Neural cell (in vitro differentiated cells): ENCODE measurements at regions not wholly inside any gene's neighbourhood (a gene's known extent, or its start where the extent isn't known, plus 50 kb on each side); places are given as distances from the start of the nearest gene placed in this dataset.

Experiments
- H2AFZ ChIP-seq: fragments of 200-600, 300-800 bp; sonication (generic), shearing (Covaris generic); 2 replicates; pipeline ENCODE4 v1.6.0; 2014; ENCODE audit warnings: low read depth, mild to moderate bottlenecking, antibody characterized with exemption, low read length, moderate library complexity
- H3F3A ChIP-seq: fragments of 200-600 bp; shearing (Covaris generic); 2 replicates; pipeline ENCODE4 v1.6.1; 2016; ENCODE audit warnings: mild to moderate bottlenecking, moderate library complexity, mixed read lengths, antibody characterized with exemption, low read length; ENCODE audit not compliant: insufficient read depth, poor library complexity, severe bottlenecking
- H3K27ac ChIP-seq: fragments of 200-600, 300-800 bp; sonication (generic), shearing (Covaris generic); 2 replicates; pipeline ENCODE4 v1.5.1; 2014; ENCODE audit warnings: mild to moderate bottlenecking, low read length, moderate library complexity
- H3K27me3 ChIP-seq: fragments of 300-800, 200-600 bp; sonication (generic), shearing (Covaris generic); 2 replicates; pipeline ENCODE4 v1.6.0; 2014; ENCODE audit warnings: mild to moderate bottlenecking, low read depth, low read length, moderate library complexity; ENCODE audit not compliant: insufficient read depth
- H3K36me3 ChIP-seq: fragments of 300-800, 200-600 bp; sonication (generic), shearing (Covaris generic); 2 replicates; pipeline ENCODE4 v1.5.1; 2014; ENCODE audit warnings: mild to moderate bottlenecking, antibody characterized with exemption, low read length, moderate library complexity; ENCODE audit not compliant: insufficient read depth
- H3K4me2 ChIP-seq: fragments of 300-800, 200-600 bp; sonication (generic), shearing (Covaris generic); 2 replicates; pipeline ENCODE4 v1.6.0; 2014; ENCODE audit warnings: mild to moderate bottlenecking, low read length
- H3K4me3 ChIP-seq: fragments of 300-800, 200-600 bp; sonication (generic), shearing (Covaris generic); 2 replicates; pipeline ENCODE4 v1.5.1; 2014; ENCODE audit warnings: mild to moderate bottlenecking, low read length, moderate library complexity
- H3K79me2 ChIP-seq: fragments of 200-600 bp; shearing (Covaris generic); replicated peaks from 2 replicates; pipeline ENCODE4 v1.6.0; 2014; ENCODE audit warnings: mild to moderate bottlenecking, low read length, moderate library complexity; ENCODE audit not compliant: insufficient read depth
- H3K9ac ChIP-seq: fragments of 300-800, 200-600 bp; sonication (generic), shearing (Covaris generic); 2 replicates; pipeline ENCODE4 v1.6.1; 2016; ENCODE audit warnings: mild to moderate bottlenecking, low read length, mixed read lengths
- H3K9me2 ChIP-seq: fragments of 200-600 bp; shearing (Covaris generic); 2 replicates; pipeline ENCODE4 v1.6.1; 2016; ENCODE audit warnings: mild to moderate bottlenecking, low read length, mixed read lengths; ENCODE audit not compliant: insufficient read depth
- H3K9me3 ChIP-seq: fragments of 200-600, 300-800 bp; sonication (generic), shearing (Covaris generic); 2 replicates; pipeline ENCODE4 v1.6.1; 2016; ENCODE audit warnings: mild to moderate bottlenecking, mixed run types, low read length, moderate library complexity, mixed read lengths
- H4K20me1 ChIP-seq: fragments of 200-600 bp; shearing (Covaris generic); 2 replicates; pipeline ENCODE4 v1.6.1; 2016; ENCODE audit warnings: mild to moderate bottlenecking, mixed run types; ENCODE audit not compliant: insufficient read depth
- CTCF ChIP-seq: fragments of 450-650 bp; IDR thresholded peaks from 2 replicates; pipeline ENCODE4 v1.5.1; 2014; ENCODE audit warnings: antibody characterized with exemption, mild to moderate bottlenecking, moderate library complexity; ENCODE audit not compliant: poor library complexity, severe bottlenecking
- EP300 ChIP-seq: fragments of 450-650 bp; conservative IDR thresholded peaks from 2 replicates; pipeline ENCODE4 v1.6.1; 2014; ENCODE audit warnings: antibody characterized with exemption, mild to moderate bottlenecking, moderate library complexity; ENCODE audit not compliant: poor library complexity, severe bottlenecking
- EZH2 ChIP-seq: fragments of 200-600, 300-800 bp; shearing (Covaris generic), sonication (generic); IDR thresholded peaks from 2 replicates; pipeline ENCODE4 v1.6.1; 2014; ENCODE audit warnings: antibody characterized with exemption, low read length, borderline replicate concordance, mild to moderate bottlenecking; ENCODE audit not compliant: insufficient read depth, poor library complexity, severe bottlenecking
- MXI1 ChIP-seq: fragments of 450-650 bp; conservative IDR thresholded peaks from 2 replicates; pipeline ENCODE4 v1.6.1; 2014; ENCODE audit warnings: antibody characterized with exemption, mild to moderate bottlenecking; ENCODE audit not compliant: poor library complexity, severe bottlenecking
- POLR2AphosphoS5 ChIP-seq: IDR thresholded peaks from 2 replicates; pipeline ENCODE4 v1.6.1; 2012
- RAD21 ChIP-seq: fragments of 450-650 bp; conservative IDR thresholded peaks from 2 replicates; pipeline ENCODE4 v1.6.1; 2014; ENCODE audit warnings: antibody characterized with exemption, mild to moderate bottlenecking, moderate library complexity
- REST ChIP-seq: IDR thresholded peaks from 2 replicates; pipeline ENCODE4 v1.6.1; 2012; ENCODE audit warnings: borderline replicate concordance
- SMC3 ChIP-seq: fragments of 450-650 bp; conservative IDR thresholded peaks from 2 replicates; pipeline ENCODE4 v1.6.1; 2014; ENCODE audit warnings: antibody characterized with exemption, mild to moderate bottlenecking, moderate library complexity; ENCODE audit not compliant: poor library complexity
- TAF1 ChIP-seq: IDR thresholded peaks from 2 replicates; pipeline ENCODE4 v1.6.1; 2012; ENCODE audit warnings: low read depth

GRCh38 chr4:14043203-14043602, 415.7 kb upstream of the BOD1L1 start:
- Histone ChIP-seq H3K9me3 (no peaks in the 10 kb centered on the region), H2AFZ (no peak overlapping the region), H3K36me3 (no peaks in the 10 kb centered on the region), H3K4me2 (no peak overlapping the region), H4K20me1 (no peaks in the 10 kb centered on the region), H3K27me3 (no peaks in the 10 kb centered on the region), H3K9ac (no peak overlapping the region), H3F3A (no peaks in the 10 kb centered on the region), H3K9me2 (no peaks in the 10 kb centered on the region), H3K79me2 (no peaks in the 10 kb centered on the region), H3K4me3 (no peak overlapping the region), H3K27ac (no peak overlapping the region)
- TF ChIP-seq POLR2AphosphoS5 = no peak
- TF ChIP-seq RAD21 = no peak
- TF ChIP-seq EZH2 = no peak
- TF ChIP-seq MXI1 = no peak
- TF ChIP-seq SMC3 = no peak
- no peak for TF ChIP-seq EP300
- TF ChIP-seq REST = no peak
- no peak for TF ChIP-seq CTCF
- TF ChIP-seq TAF1 = no peak

- peak overlapping the region; percentile 17 for H3K4me2 ChIP-seq
- no peaks in the 10 kb centered on the region for H3K9me2 ChIP-seq
- H3K4me3 ChIP-seq = peak overlapping the region; percentile 24
- TF ChIP-seq EZH2 (no peak), EP300 (peak; percentile 40), REST (peak; percentile 43), POLR2AphosphoS5 (peak; percentile 57), RAD21 (peak; percentile 10)
- no peaks in the 10 kb centered on the region for H4K20me1 ChIP-seq
- no peaks in the 10 kb centered on the region for H3K36me3 ChIP-seq
- H3F3A ChIP-seq = no peaks in the 10 kb centered on the region
- H3K27me3 ChIP-seq = no peaks in the 10 kb centered on the region
- H3K9ac ChIP-seq = no peak overlapping the region
- no peaks in the 10 kb centered on the region for H3K79me2 ChIP-seq
- H3K9me3 ChIP-seq = no peaks in the 10 kb centered on the region
- peak overlapping the region; percentile 61 for H3K27ac ChIP-seq
- no peak overlapping the region for H2AFZ ChIP-seq
Measured at GRCh38 chr4:14046642-14047041, 419.1 kb upstream of the BOD1L1 start.
